Endothelial cell of umbilical vein (primary cell): ENCODE measurements at regions not wholly inside any gene's neighbourhood (a gene's known extent, or its start where the extent isn't known, plus 50 kb on each side); places are given as distances from the start of the nearest gene placed in this dataset.

ENCODE experiments used
- BruUV-seq: library from RNA; stranded (reverse); fragments of 400-500 nt; replicated peaks from 2 replicates; lab custom pipeline; 2021; lab: Mats Ljungman, UMichigan
- CTCF ChIA-PET: fragments of 300-600, 350-600 bp; sonication (Branson Sonifier 250); formaldehyde crosslinking; loops from one replicate; lab custom pipeline; 2021; ENCODE audit warnings: antibody characterized with exemption, inconsistent platforms; lab: Charles Lee
- POLR2A ChIA-PET: fragments of 300-600, 350-600 bp; sonication (Branson Sonifier 250); formaldehyde crosslinking; loops from one replicate; lab custom pipeline; 2021; ENCODE audit warnings: antibody characterized with exemption, inconsistent platforms; lab: Charles Lee
- DNase-seq: peaks from one replicate; pipeline ENCODE4 v3.0.0-alpha.2; 2011; ENCODE audit warnings: low read depth, low spot score
- FAIRE-seq: peaks from 2 replicates; lab custom pipeline; 2011; peaks lifted over from hg19 to GRCh38; lab: Jason Lieb, UNC
- H2AFZ ChIP-seq: 2 replicates; pipeline ENCODE4 v1.6.0; 2012; ENCODE audit warnings: low read depth, low read length, control low read depth, inconsistent platforms
- H3K27ac ChIP-seq: 2 replicates; pipeline ENCODE4 v1.5.1; 2011; ENCODE audit warnings: low read depth, mild to moderate bottlenecking, control low read depth, low read length, moderate library complexity; ENCODE audit not compliant: insufficient read depth
- H3K27me3 ChIP-seq, 2 experiments: 2 replicates each; pipeline versions ENCODE4 v1.6.0 to v1.6.1; 2011; ENCODE audit warnings: low read length in 2 of 2, mixed read lengths in 1 of 2; ENCODE audit not compliant: control insufficient read depth in 2 of 2, insufficient read depth in 2 of 2
- H3K36me3 ChIP-seq, 2 experiments: 2 replicates in 1 of 2; 3 replicates in 1 of 2; pipeline ENCODE4 v1.5.1; 2011; ENCODE audit warnings: low read length in 2 of 2, mild to moderate bottlenecking in 1 of 2, moderate library complexity in 1 of 2; ENCODE audit not compliant: control insufficient read depth in 2 of 2, insufficient read depth in 2 of 2; ENCODE audit errors: extremely low read depth in 1 of 2
- H3K4me1 ChIP-seq: 3 replicates; pipeline ENCODE4 v1.5.1; 2011; ENCODE audit warnings: mild to moderate bottlenecking, low read length; ENCODE audit not compliant: control insufficient read depth, insufficient read depth; ENCODE audit errors: extremely low read depth
- H3K4me2 ChIP-seq: 2 replicates; pipeline ENCODE4 v1.6.1; 2011; ENCODE audit warnings: low read length, control low read depth, mixed read lengths; ENCODE audit not compliant: insufficient read depth
- H3K4me3 ChIP-seq, 3 experiments: fragments of 200-600 bp in 1 of 3; sonication (generic), shearing (Covaris generic) in 1 of 3; replicated peaks in 1 of 3; 2 replicates each; pipeline ENCODE4 v1.5.1; 2011 to 2016; ENCODE audit warnings: control low read depth in 3 of 3, low read length in 3 of 3, mild to moderate bottlenecking in 2 of 3, inconsistent platforms in 1 of 3, low read depth in 1 of 3, moderate library complexity in 1 of 3; ENCODE audit not compliant: insufficient read depth in 1 of 3
- H3K79me2 ChIP-seq: 2 replicates; pipeline ENCODE4 v1.6.0; 2012; ENCODE audit warnings: low read length, inconsistent platforms; ENCODE audit not compliant: control insufficient read depth, insufficient read depth
- H3K9ac ChIP-seq: replicated peaks from 2 replicates; pipeline ENCODE3; 2011; ENCODE audit warnings: low read length, control low read depth; ENCODE audit not compliant: insufficient read depth; ENCODE audit errors: extremely low read depth
- H3K9me1 ChIP-seq: replicated peaks from 3 replicates; pipeline ENCODE4 v1.6.0; 2011; ENCODE audit warnings: mild to moderate bottlenecking, low read length; ENCODE audit not compliant: control insufficient read depth, insufficient read depth; ENCODE audit errors: extremely low read depth
- H3K9me3 ChIP-seq: replicated peaks from 2 replicates; pipeline ENCODE4 v1.5.1; 2012; ENCODE audit warnings: low read length, inconsistent platforms; ENCODE audit not compliant: control insufficient read depth, insufficient read depth
- H4K20me1 ChIP-seq: replicated peaks from 2 replicates; pipeline ENCODE3; 2011; ENCODE audit warnings: mild to moderate bottlenecking, low read length; ENCODE audit not compliant: control insufficient read depth, insufficient read depth; ENCODE audit errors: extremely low read depth
- EZH2 ChIP-seq: IDR thresholded peaks from 2 replicates; pipeline ENCODE4 v1.6.1; 2012; ENCODE audit warnings: borderline replicate concordance, low read depth, mild to moderate bottlenecking, moderate library complexity, low read length, inconsistent platforms; ENCODE audit not compliant: severe bottlenecking
- FOS ChIP-seq: IDR thresholded peaks from 2 replicates; pipeline ENCODE4 v1.6.1; 2011; ENCODE audit warnings: mild to moderate bottlenecking, low read length, moderate library complexity, borderline replicate concordance; ENCODE audit not compliant: insufficient read depth
- GATA2 ChIP-seq: IDR thresholded peaks from 2 replicates; pipeline ENCODE4 v1.7.0; 2011; ENCODE audit warnings: low read depth, mild to moderate bottlenecking, moderate library complexity, mixed read lengths, low read length; ENCODE audit not compliant: insufficient read length, insufficient read depth
- JUN ChIP-seq: IDR thresholded peaks from 2 replicates; pipeline ENCODE4 v1.6.1; 2011; ENCODE audit warnings: borderline replicate concordance, low read depth; ENCODE audit not compliant: insufficient read length, insufficient read depth
- MYC ChIP-seq: IDR thresholded peaks from one replicate; pipeline ENCODE4 v1.6.1; 2011; ENCODE audit warnings: mild to moderate bottlenecking, low read depth, low read length
- POLR2A ChIP-seq: IDR thresholded peaks from 2 replicates; pipeline ENCODE4 v1.6.1; 2012; ENCODE audit warnings: low read depth, mild to moderate bottlenecking, control low read depth, low read length
- POLR2AphosphoS5 ChIP-seq: IDR thresholded peaks from 2 replicates; pipeline ENCODE4 v1.6.1; 2012; ENCODE audit warnings: low read depth, mild to moderate bottlenecking, control low read depth, low read length, moderate library complexity; ENCODE audit not compliant: insufficient read depth
- dilution Hi-C: fragments of 300-500 bp; cut with MboI; formaldehyde crosslinking; loops from one replicate; pipeline ENCODE4 v1.15.0; 2019; ENCODE audit warnings: low sequenced_read_pairs; ENCODE audit not compliant: extremely low pct_ligation_motif_present
- intact Hi-C: fragments of 100-400 bp; cut with micrococcal nuclease; formaldehyde crosslinking; loops from one replicate; pipeline ENCODE4 v1.10.0; 2022
- TF ChIP-seq, protein P1 (sequence below), 2 donors: IDR thresholded peaks; 1 replicate in 1 of 2; 2 replicates in 1 of 2; pipeline ENCODE4 v1.5.1; 2011; ENCODE audit warnings: low read length in 2 of 2, mild to moderate bottlenecking in 2 of 2, moderate library complexity in 2 of 2, control low read depth in 1 of 2, inconsistent platforms in 1 of 2, low read depth in 1 of 2; ENCODE audit not compliant: insufficient read depth in 1 of 2; ENCODE audit errors: extremely low read depth in 1 of 2
- TF ChIP-seq, protein P2 (sequence below): IDR thresholded peaks from 2 replicates; pipeline ENCODE4 v1.6.1; 2011; ENCODE audit not compliant: insufficient read depth, insufficient read length

DNA sequence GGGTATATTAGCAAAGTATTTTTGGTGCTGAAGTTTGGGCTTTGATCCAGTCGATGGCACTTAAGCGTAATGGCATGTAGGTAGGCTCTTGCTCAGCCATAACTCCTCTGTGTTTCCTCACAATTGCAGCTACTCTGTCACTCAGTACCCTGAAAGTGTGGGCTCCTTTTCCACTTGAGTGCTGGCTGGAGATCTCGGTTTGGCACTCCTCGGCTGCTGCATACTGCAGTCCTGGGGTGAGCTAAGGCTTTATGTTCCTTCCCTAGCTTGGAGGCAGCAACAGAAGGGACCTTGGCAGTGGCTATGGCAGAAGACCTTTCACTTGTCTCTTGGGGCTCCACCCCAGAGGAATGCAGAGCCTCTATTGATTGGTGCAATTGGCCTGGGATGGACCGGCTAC lies 106.7 kb upstream of the GRXCR1 start:
- BruUV-seq: no TSS peak
- H3K9ac ChIP-seq: no peak overlapping the region
- FAIRE-seq: no peak
- H2AFZ ChIP-seq: no peak overlapping the region
- no peak overlapping the region for H3K4me3 ChIP-seq
- H4K20me1 ChIP-seq: no peaks in the 10 kb centered on the region
- no peak for DNase-seq
- H3K36me3 ChIP-seq: no peaks in the 10 kb centered on the region
- dilution Hi-C loops: no loop called here
- no peak overlapping the region for H3K27ac ChIP-seq
- H3K4me2 ChIP-seq: no peak overlapping the region
- intact Hi-C loops: no loop called here
- H3K4me1 ChIP-seq: no peaks in the 10 kb centered on the region
- TF ChIP-seq EZH2 (no peak), POLR2A (no peak), JUN (no peak), MYC (no peak), GATA2 (no peak), FOS (no peak), POLR2AphosphoS5 (no peak)
- TF ChIP-seq, protein P1, sequence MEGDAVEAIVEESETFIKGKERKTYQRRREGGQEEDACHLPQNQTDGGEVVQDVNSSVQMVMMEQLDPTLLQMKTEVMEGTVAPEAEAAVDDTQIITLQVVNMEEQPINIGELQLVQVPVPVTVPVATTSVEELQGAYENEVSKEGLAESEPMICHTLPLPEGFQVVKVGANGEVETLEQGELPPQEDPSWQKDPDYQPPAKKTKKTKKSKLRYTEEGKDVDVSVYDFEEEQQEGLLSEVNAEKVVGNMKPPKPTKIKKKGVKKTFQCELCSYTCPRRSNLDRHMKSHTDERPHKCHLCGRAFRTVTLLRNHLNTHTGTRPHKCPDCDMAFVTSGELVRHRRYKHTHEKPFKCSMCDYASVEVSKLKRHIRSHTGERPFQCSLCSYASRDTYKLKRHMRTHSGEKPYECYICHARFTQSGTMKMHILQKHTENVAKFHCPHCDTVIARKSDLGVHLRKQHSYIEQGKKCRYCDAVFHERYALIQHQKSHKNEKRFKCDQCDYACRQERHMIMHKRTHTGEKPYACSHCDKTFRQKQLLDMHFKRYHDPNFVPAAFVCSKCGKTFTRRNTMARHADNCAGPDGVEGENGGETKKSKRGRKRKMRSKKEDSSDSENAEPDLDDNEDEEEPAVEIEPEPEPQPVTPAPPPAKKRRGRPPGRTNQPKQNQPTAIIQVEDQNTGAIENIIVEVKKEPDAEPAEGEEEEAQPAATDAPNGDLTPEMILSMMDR (IDR thresholded peaks at IDR 0.05; ENCODE audit: extremely low read depth in 1 of 2, insufficient read depth in 1 of 2, low read depth in 1 of 2, low read length in 2 of 2): no peak
- TF ChIP-seq, protein P2, sequence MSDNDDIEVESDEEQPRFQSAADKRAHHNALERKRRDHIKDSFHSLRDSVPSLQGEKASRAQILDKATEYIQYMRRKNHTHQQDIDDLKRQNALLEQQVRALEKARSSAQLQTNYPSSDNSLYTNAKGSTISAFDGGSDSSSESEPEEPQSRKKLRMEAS: no peak
- H3K9me1 ChIP-seq: no peaks in the 10 kb centered on the region
- H3K9me3 ChIP-seq: no peaks in the 10 kb centered on the region
- POLR2A ChIA-PET: interaction anchor here (0.6 kb wide), 1 partner anchor 372 kb away, joined by 3 read pairs; no protein-coding TSS in a partner anchor
- no peaks in the 10 kb centered on the region for H3K27me3 ChIP-seq
- no peaks in the 10 kb centered on the region for H3K79me2 ChIP-seq
- CTCF ChIA-PET: no interaction called here
